Breast epithelium (tissue), 3 donors: ENCODE measurements at regions not wholly inside any gene's neighbourhood (a gene's known extent, or its start where the extent isn't known, plus 50 kb on each side); places are given as distances from the start of the nearest gene placed in this dataset.

Source experiments
- CTCF ChIP-seq, 3 donors: fragments of 450-650 bp; IDR thresholded peaks; one replicate each; pipeline ENCODE4 v1.5.1; 2016 to 2017; ENCODE audit warnings: antibody characterized with exemption in 3 of 3, mild to moderate bottlenecking in 3 of 3, moderate library complexity in 3 of 3
- POLR2A ChIP-seq: fragments of 450-650 bp; IDR thresholded peaks from one replicate; pipeline ENCODE4 v1.6.1; 2016; ENCODE audit warnings: antibody characterized with exemption, mild to moderate bottlenecking, moderate library complexity

- TF ChIP-seq CTCF (IDR thresholded peaks at IDR 0.05) (no peak), POLR2A (no peak)
Observed at GRCh38 chr10:3928569-3928968, 143.6 kb upstream of the KLF6 start.
